PC-9 (cell line): ENCODE measurements at regions not wholly inside any gene's neighbourhood (a gene's known extent, or its start where the extent isn't known, plus 50 kb on each side); places are given as distances from the start of the nearest gene placed in this dataset.
A peak's percentile ranks its signal among the peaks of the same experiment; 100 is the strongest.
"Not testable (repeated sequence)": the region's sequence is repeated elsewhere in the genome, so short reads cannot be mapped to it uniquely, and the experiment has no call there.

ENCODE experiments used
- BruUV-seq: library from RNA; stranded (reverse); fragments of 400-500 nt; replicated peaks from 2 replicates; lab custom pipeline; 2021; lab: Mats Ljungman, UMichigan
- CTCF ChIA-PET: fragments of 300-600 bp; sonication (Branson Sonifier 250); formaldehyde crosslinking; loops from one replicate; lab custom pipeline; 2022; ENCODE audit warnings: antibody characterized with exemption; lab: Charles Lee
- POLR2A ChIA-PET: fragments of 300-600 bp; sonication (Branson Sonifier 250); formaldehyde crosslinking; loops from one replicate; lab custom pipeline; 2022; ENCODE audit warnings: antibody characterized with exemption; ENCODE audit not compliant: unreplicated experiment; lab: Charles Lee
- DNase-seq, 2 experiments: peaks; one replicate each; pipeline versions ENCODE4 v3.0.0 to v3.0.0-alpha.2; 2015 to 2022; ENCODE audit warnings: mixed read lengths in 1 of 2
- H2AFZ ChIP-seq: fragments of 200-600 bp; sonication (generic); 2 replicates; pipeline ENCODE4 v1.8.1; 2017; ENCODE audit warnings: antibody characterized with exemption
- H3F3A ChIP-seq: fragments of 200-600 bp; sonication (generic); 2 replicates; pipeline ENCODE4 v1.8.1; 2017; ENCODE audit warnings: antibody characterized with exemption, mild to moderate bottlenecking, low read depth; ENCODE audit not compliant: insufficient read depth
- H3K27ac ChIP-seq: fragments of 200-600 bp; sonication (generic); 2 replicates; pipeline ENCODE4 v1.6.1; 2016; ENCODE audit warnings: mixed run types
- H3K27me3 ChIP-seq: fragments of 200-600 bp; sonication (generic); 2 replicates; pipeline ENCODE4 v1.6.1; 2016; ENCODE audit warnings: low read depth, mixed run types; ENCODE audit not compliant: insufficient read depth
- H3K36me3 ChIP-seq: fragments of 200-600 bp; sonication (generic); 2 replicates; pipeline ENCODE4 v1.6.1; 2016; ENCODE audit warnings: low read depth, mixed run types
- H3K4me1 ChIP-seq: fragments of 200-600 bp; sonication (generic); replicated peaks from 2 replicates; pipeline ENCODE4 v1.6.1; 2016; ENCODE audit warnings: mixed run types; ENCODE audit not compliant: insufficient read depth
- H3K4me2 ChIP-seq: fragments of 200-600 bp; sonication (generic); 2 replicates; pipeline ENCODE4 v1.6.1; 2017; ENCODE audit warnings: mixed run types
- H3K4me3 ChIP-seq: fragments of 200-600 bp; sonication (generic); 2 replicates; pipeline ENCODE4 v1.6.1; 2016; ENCODE audit warnings: mixed run types
- H3K79me2 ChIP-seq: fragments of 200-600 bp; sonication (generic); 2 replicates; pipeline ENCODE4 v1.6.1; 2017; ENCODE audit warnings: low read depth, mixed run types
- H3K9me2 ChIP-seq: fragments of 200-600 bp; sonication (generic); 2 replicates; pipeline ENCODE4 v1.8.1; 2017; ENCODE audit warnings: mild to moderate bottlenecking; ENCODE audit not compliant: insufficient read depth
- H3K9me3 ChIP-seq: fragments of 200-600 bp; sonication (generic); 2 replicates; pipeline ENCODE4 v1.8.1; 2016; ENCODE audit warnings: low read depth; ENCODE audit not compliant: insufficient read depth
- H4K20me1 ChIP-seq: fragments of 200-600 bp; sonication (generic); 2 replicates; pipeline ENCODE4 v1.8.1; 2017; ENCODE audit not compliant: insufficient read depth
- EZH2 ChIP-seq: fragments of 200-600 bp; sonication (generic); IDR thresholded peaks from 2 replicates; pipeline ENCODE4 v1.8.0; 2017; ENCODE audit warnings: antibody characterized with exemption, low read depth
- intact Hi-C: fragments of 100-400 bp; cut with micrococcal nuclease; formaldehyde crosslinking; loops from one replicate; pipeline ENCODE4 v1.10.0; 2022; ENCODE audit not compliant: unreplicated experiment
- TF ChIP-seq, protein P1 (sequence below): fragments of 200-600 bp; sonication (generic); conservative IDR thresholded peaks from 2 replicates; pipeline ENCODE4 v1.6.1; 2017; ENCODE audit warnings: mixed run types, antibody characterized with exemption, mild to moderate bottlenecking, moderate library complexity

DNA sequence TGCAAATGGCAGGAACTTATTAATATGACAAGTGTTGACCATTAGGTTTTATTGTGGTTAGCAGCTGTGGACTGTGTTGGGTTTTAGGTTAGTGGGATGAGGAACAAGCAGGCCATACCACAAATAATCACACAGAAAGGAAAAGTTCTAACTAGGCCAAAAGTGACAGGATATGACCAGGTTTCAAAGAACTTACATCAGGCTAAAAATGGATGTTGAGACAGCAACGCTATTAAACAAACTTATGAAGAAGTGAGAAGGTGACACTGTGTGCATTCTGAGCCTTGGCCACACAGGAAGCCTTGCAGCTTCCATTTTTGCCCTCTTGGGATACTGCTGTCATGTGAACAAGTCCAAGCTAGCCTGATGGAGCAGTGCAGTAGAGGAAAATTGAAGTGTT lies 568.8 kb downstream of the HTR7 start:
- Histone ChIP-seq H3K4me3 (no peak overlapping the region), H3K9me3 (no peaks in the 10 kb centered on the region), H3K79me2 (no peaks in the 10 kb centered on the region), H3F3A (no peaks in the 10 kb centered on the region), H3K9me2 (no peaks in the 10 kb centered on the region), H3K27me3 (no peaks in the 10 kb centered on the region), H3K36me3 (no peaks in the 10 kb centered on the region), H2AFZ (no peak overlapping the region), H3K4me2 (no peak overlapping the region), H4K20me1 (no peaks in the 10 kb centered on the region), H3K4me1 (no peaks in the 10 kb centered on the region), H3K27ac (no peak overlapping the region)
- intact Hi-C loops = no loop called here
- ChIA-PET CTCF (no interaction called here), POLR2A (no interaction called here)
- no peak for TF ChIP-seq EZH2
- TF ChIP-seq, protein P1, sequence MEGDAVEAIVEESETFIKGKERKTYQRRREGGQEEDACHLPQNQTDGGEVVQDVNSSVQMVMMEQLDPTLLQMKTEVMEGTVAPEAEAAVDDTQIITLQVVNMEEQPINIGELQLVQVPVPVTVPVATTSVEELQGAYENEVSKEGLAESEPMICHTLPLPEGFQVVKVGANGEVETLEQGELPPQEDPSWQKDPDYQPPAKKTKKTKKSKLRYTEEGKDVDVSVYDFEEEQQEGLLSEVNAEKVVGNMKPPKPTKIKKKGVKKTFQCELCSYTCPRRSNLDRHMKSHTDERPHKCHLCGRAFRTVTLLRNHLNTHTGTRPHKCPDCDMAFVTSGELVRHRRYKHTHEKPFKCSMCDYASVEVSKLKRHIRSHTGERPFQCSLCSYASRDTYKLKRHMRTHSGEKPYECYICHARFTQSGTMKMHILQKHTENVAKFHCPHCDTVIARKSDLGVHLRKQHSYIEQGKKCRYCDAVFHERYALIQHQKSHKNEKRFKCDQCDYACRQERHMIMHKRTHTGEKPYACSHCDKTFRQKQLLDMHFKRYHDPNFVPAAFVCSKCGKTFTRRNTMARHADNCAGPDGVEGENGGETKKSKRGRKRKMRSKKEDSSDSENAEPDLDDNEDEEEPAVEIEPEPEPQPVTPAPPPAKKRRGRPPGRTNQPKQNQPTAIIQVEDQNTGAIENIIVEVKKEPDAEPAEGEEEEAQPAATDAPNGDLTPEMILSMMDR = no peak
- BruUV-seq = no TSS peak
- DNase-seq = no peak

DNA sequence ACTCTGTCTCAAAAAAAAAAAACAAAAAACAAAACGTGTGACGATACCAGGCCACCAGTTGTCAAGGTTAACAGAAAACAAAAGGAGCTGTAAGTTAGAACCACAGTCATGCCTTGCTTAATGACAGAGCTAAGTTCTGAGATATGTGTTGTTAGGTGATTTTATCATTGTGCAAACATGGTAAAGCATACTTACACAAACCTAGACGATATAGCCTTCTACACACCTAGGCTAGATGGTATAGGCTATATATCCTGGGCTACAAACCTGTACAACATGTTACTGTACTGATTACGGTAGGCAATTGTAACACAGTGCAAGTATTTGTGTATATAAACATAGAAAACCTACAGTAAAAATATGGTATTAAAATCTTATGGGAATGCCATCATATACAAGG lies 564.2 kb downstream of the HTR7 start:
- Histone ChIP-seq H3K9me2 (no peaks in the 10 kb centered on the region), H3K4me1 (no peaks in the 10 kb centered on the region), H3K27ac (no peak overlapping the region), H2AFZ (no peak overlapping the region), H3K4me3 (no peak overlapping the region), H3K36me3 (no peaks in the 10 kb centered on the region), H4K20me1 (no peaks in the 10 kb centered on the region), H3K4me2 (no peak overlapping the region), H3K79me2 (no peaks in the 10 kb centered on the region), H3F3A (no peaks in the 10 kb centered on the region), H3K27me3 (no peaks in the 10 kb centered on the region), H3K9me3 (no peaks in the 10 kb centered on the region)
- intact Hi-C loops = loop anchor here (2.0 kb wide), 1 partner anchor 67 kb away; no protein-coding TSS in a partner anchor
- DNase-seq = no peak
- no TSS peak for BruUV-seq
- ChIA-PET CTCF (no interaction called here), POLR2A (interaction anchor here (0.6 kb wide), 1 partner anchor 118 kb away, joined by 4 read pairs; no protein-coding TSS in a partner anchor)
- no peak for TF ChIP-seq EZH2
- TF ChIP-seq, protein P1 = no peak

DNA sequence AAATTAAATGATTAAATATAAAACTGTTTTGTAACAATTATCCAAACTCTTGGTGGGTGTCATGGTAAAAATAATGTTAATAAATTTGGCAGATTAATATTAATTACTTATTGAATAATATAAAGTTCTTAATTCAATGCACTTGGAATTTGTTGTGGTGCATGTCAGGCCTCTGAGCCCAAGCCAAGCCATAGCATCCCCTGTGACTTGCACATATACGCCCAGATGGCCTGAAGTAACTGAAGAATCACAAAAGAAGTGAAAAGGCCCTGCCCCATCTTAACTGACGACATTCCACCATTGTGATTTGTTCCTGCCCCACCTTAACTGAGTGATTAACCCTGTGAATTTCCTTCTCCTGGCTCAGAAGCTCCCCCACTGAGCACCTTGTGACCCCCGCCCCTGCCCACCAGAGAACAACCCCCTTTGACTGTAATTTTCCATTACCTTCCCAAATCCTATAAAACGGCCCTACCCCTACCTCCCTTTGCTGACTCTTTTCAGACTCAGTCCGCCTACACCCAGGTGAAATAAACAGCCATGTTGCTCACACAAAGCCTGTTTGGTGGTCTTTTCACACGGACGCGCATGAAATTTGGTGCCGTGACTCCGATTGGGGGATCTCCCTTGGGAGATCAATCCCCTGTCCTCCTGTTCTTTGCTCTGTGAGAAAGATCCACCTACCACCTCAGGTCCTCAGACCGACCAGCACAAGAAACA lies 562.9 kb downstream of the HTR7 start:
- H3K9me3 ChIP-seq, H3K9me2 ChIP-seq, H3K79me2 ChIP-seq, H2AFZ ChIP-seq, H3F3A ChIP-seq, H3K4me2 ChIP-seq, H3K4me3 ChIP-seq, CTCF ChIA-PET, H3K27ac ChIP-seq, H3K4me1 ChIP-seq, H3K27me3 ChIP-seq, BruUV-seq, H4K20me1 ChIP-seq, H3K36me3 ChIP-seq: not testable (repeated sequence)
- POLR2A ChIA-PET = interaction anchor here (0.7 to 0.8 kb wide), 2 partner anchors 123 to 373 kb away, joined by 4 read pairs; no protein-coding TSS in a partner anchor
- DNase-seq = peak in 1 of 2 experiments; percentile 55
- intact Hi-C loops = loop anchor here (2.0 kb wide), 1 partner anchor 68 kb away; no protein-coding TSS in a partner anchor

DNA sequence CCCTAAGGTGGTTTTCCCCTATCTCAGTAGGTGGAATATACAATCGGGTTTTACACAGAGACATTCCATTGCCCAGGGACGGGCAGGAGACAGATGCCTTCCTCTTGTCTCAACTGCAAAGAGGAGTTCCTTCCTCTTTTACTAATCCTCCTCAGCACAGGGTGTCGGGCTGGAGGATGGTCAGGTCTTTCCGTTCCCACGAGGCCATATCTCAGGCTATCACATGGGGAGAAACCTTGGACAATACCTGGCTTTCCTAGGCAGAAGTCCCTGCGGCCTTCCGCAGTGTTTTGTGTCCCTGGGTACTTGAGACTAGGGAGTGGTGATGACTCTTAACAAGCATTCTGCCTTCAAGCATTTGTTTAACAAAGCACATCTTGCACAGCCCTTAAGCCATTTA lies 555.8 kb downstream of the HTR7 start:
- H3K9me2 ChIP-seq, H3K4me2 ChIP-seq, POLR2A ChIA-PET, H3K79me2 ChIP-seq, H4K20me1 ChIP-seq, H3K36me3 ChIP-seq, H3F3A ChIP-seq, H3K4me3 ChIP-seq, H3K27me3 ChIP-seq, H3K27ac ChIP-seq, BruUV-seq, H3K9me3 ChIP-seq, H2AFZ ChIP-seq, H3K4me1 ChIP-seq, CTCF ChIA-PET: not testable (repeated sequence)
- intact Hi-C loops = loop anchor here (5.0 to 10.0 kb wide), 3 partner anchors 183 to 510 kb away; no protein-coding TSS in a partner anchor
- peak in 1 of 2 experiments; percentile 42 for DNase-seq
